ACC112 (cell line): ENCODE measurements at regions not wholly inside any gene's neighbourhood (a gene's known extent, or its start where the extent isn't known, plus 50 kb on each side); places are given as distances from the start of the nearest gene placed in this dataset.
"Not testable (repeated sequence)": the region's sequence is repeated elsewhere in the genome, so short reads cannot be mapped to it uniquely, and the experiment has no call there.

Experiments
- H2AFZ ChIP-seq: fragments of 200-600 bp; sonication (generic); one replicate; pipeline ENCODE4 v1.6.0; 2017; ENCODE audit warnings: antibody characterized with exemption, low read length; ENCODE audit not compliant: unreplicated experiment
- H3K27ac ChIP-seq: fragments of 200-600 bp; sonication (generic); 2 replicates; pipeline ENCODE4 v1.5.1; 2014; ENCODE audit warnings: low read depth, mild to moderate bottlenecking, antibody characterized with exemption, low read length, moderate library complexity
- H3K27me3 ChIP-seq: fragments of 200-600 bp; sonication (generic); 2 replicates; pipeline ENCODE4 v1.6.1; 2014; ENCODE audit warnings: mild to moderate bottlenecking, antibody characterized with exemption, low read length, moderate library complexity, mixed read lengths; ENCODE audit not compliant: insufficient read depth
- H3K36me3 ChIP-seq: fragments of 200-600 bp; sonication (generic); 2 replicates; pipeline ENCODE4 v1.6.1; 2016; ENCODE audit warnings: mild to moderate bottlenecking, antibody characterized with exemption, low read length, moderate library complexity, mixed read lengths; ENCODE audit not compliant: insufficient read depth
- H3K4me1 ChIP-seq: fragments of 200-600 bp; sonication (generic); one replicate; pipeline ENCODE4 v1.6.1; 2016; ENCODE audit warnings: low read length, mixed read lengths; ENCODE audit not compliant: insufficient read depth, unreplicated experiment, control insufficient read depth
- H3K4me3 ChIP-seq: fragments of 200-600 bp; sonication (generic); 2 replicates; pipeline ENCODE4 v1.5.1; 2014; ENCODE audit warnings: mild to moderate bottlenecking, low read depth, low read length
- H3K79me2 ChIP-seq: fragments of 200-600 bp; sonication (generic); one replicate; pipeline ENCODE4 v1.6.0; 2016; ENCODE audit warnings: low read length; ENCODE audit not compliant: control insufficient read depth, unreplicated experiment, insufficient read depth

- Histone ChIP-seq H3K36me3 (no peaks in the 10 kb centered on the region), H3K27ac (no peak overlapping the region), H3K4me3 (no peak overlapping the region), H3K4me1 (no peaks in the 10 kb centered on the region), H3K27me3 (no peaks in the 10 kb centered on the region), H2AFZ (no peak overlapping the region), H3K79me2 (no peaks in the 10 kb centered on the region)
Observed at GRCh38 chr2:52416340-52416739, 1351.3 kb upstream of the CHAC2 start.

GRCh38 chr2:52414561-52415295 is 1352.9 kb upstream of the CHAC2 start:
- H3K79me2 ChIP-seq: no peaks in the 10 kb centered on the region
- no peaks in the 10 kb centered on the region for H3K36me3 ChIP-seq
- H2AFZ ChIP-seq: no peak overlapping the region
- H3K4me1 ChIP-seq: no peaks in the 10 kb centered on the region
- H3K27me3 ChIP-seq: no peaks in the 10 kb centered on the region
- H3K27ac ChIP-seq: no peak overlapping the region
- no peak overlapping the region for H3K4me3 ChIP-seq

DNA sequence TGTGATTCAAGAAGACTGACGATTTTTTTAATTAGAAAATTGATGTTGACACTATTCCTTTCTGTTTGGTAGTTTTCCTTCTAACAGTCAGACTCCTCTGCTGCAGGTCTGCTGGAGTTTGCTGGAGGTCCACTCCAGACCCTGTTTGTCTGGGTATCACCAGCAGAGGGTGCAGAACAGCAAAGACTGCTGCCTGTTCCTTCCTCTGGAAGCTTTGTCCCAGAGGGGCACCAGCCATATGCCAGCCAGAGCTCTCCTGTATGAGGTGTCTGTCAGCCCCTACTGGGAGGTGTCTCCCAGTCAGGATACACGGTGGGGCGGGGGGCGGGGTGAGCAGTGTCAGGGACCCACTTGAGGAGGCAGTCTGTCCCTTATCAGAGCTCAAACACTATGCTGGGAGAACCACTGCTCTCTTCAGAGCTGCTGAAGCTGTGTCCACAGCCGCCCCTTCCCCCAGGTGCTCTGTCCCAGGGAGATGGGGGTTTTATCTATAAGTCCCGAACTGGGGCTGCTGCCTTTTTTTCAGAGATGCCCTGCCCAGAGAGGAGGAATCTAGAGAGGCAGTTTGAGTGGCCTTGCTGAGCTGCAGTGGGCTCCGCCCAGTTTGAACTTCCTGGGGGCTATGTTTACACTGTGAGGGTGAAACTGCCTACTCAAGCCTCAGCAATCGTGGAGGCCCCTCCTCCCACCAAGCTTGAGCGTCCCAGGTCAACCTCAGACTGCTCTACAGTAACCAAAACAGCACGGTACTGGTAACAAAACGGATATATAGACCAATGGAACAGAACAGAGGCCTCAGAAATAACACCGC is 1358.1 kb upstream of the CHAC2 start:
- not testable (repeated sequence) for H3K27me3 ChIP-seq, H3K36me3 ChIP-seq, H3K79me2 ChIP-seq, H2AFZ ChIP-seq, H3K27ac ChIP-seq, H3K4me1 ChIP-seq, H3K4me3 ChIP-seq

- Histone ChIP-seq H2AFZ (no peak overlapping the region), H3K36me3 (no peaks in the 10 kb centered on the region), H3K4me3 (no peak overlapping the region), H3K27ac (no peak overlapping the region), H3K27me3 (no peaks in the 10 kb centered on the region), H3K4me1 (no peaks in the 10 kb centered on the region), H3K79me2 (no peaks in the 10 kb centered on the region)
Observed at GRCh38 chr2:52405980-52406379, 1361.6 kb upstream of the CHAC2 start.

GRCh38 chr2:52404866-52405265 is 1362.7 kb upstream of the CHAC2 start:
- Histone ChIP-seq H3K27me3 (no peaks in the 10 kb centered on the region), H3K27ac (no peak overlapping the region), H3K4me1 (no peaks in the 10 kb centered on the region), H3K79me2 (no peaks in the 10 kb centered on the region), H3K36me3 (no peaks in the 10 kb centered on the region), H3K4me3 (peak overlapping the region; percentile 42; the same call in 1 of the 2 replicates), H2AFZ (peak overlapping the region; percentile 98)

DNA sequence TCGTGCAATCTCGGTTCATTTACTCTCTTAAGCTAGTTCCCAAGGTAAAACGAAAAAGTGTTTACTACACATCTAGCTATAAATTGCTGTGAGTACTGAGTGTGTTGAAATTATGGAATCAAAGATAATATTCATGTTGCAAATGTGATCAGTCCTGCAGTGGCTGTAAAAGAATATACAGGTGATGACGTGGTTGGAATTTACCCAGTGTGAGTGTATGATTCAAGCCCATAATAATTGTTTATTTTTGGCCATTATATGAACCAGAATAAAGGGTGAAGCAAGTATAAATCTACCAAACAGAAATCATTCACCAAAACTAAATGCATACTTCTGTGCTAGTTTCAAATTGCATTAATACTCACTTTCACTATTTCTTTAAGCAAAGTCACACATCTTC is 1363.6 kb upstream of the CHAC2 start:
- Histone ChIP-seq H3K79me2 (no peaks in the 10 kb centered on the region), H3K27ac (no peak overlapping the region), H3K27me3 (no peaks in the 10 kb centered on the region), H3K4me1 (no peaks in the 10 kb centered on the region), H3K4me3 (no peak overlapping the region), H3K36me3 (no peaks in the 10 kb centered on the region), H2AFZ (no peak overlapping the region)

GRCh38 chr2:52402128-52402527 is 1365.5 kb upstream of the CHAC2 start:
- Histone ChIP-seq H3K4me3 (no peak overlapping the region), H3K4me1 (no peaks in the 10 kb centered on the region), H3K27me3 (no peaks in the 10 kb centered on the region), H2AFZ (no peak overlapping the region), H3K27ac (no peak overlapping the region), H3K79me2 (no peaks in the 10 kb centered on the region), H3K36me3 (no peaks in the 10 kb centered on the region)

GRCh38 chr2:52396836-52397235 is 1364.9 kb upstream of the NRXN1 start:
- H2AFZ ChIP-seq: peak overlapping the region; percentile 29
- peaks cover 11% of the 10 kb centered on the region for H3K4me1 ChIP-seq
- H3K36me3 ChIP-seq: no peaks in the 10 kb centered on the region
- no peak overlapping the region for H3K4me3 ChIP-seq
- H3K79me2 ChIP-seq: no peaks in the 10 kb centered on the region
- no peak overlapping the region for H3K27ac ChIP-seq
- no peaks in the 10 kb centered on the region for H3K27me3 ChIP-seq

GRCh38 chr2:52395912-52396311 is 1364.0 kb upstream of the NRXN1 start:
- Histone ChIP-seq H3K27me3 (no peaks in the 10 kb centered on the region), H3K27ac (no peak overlapping the region), H3K4me1 (peaks cover 11% of the 10 kb centered on the region), H3K79me2 (no peaks in the 10 kb centered on the region), H3K4me3 (0 out of 2 replicates have a peak overlapping the region, but pooled peaks have one; percentile 18), H3K36me3 (no peaks in the 10 kb centered on the region), H2AFZ (no peak overlapping the region)

- no peaks in the 10 kb centered on the region for H3K27me3 ChIP-seq
- peak overlapping the region; percentile 12 for H2AFZ ChIP-seq
- no peaks in the 10 kb centered on the region for H3K79me2 ChIP-seq
- H3K27ac ChIP-seq: no peak overlapping the region
- peaks cover 11% of the 10 kb centered on the region for H3K4me1 ChIP-seq
- no peaks in the 10 kb centered on the region for H3K36me3 ChIP-seq
- no peak overlapping the region for H3K4me3 ChIP-seq
Observed at GRCh38 chr2:52391621-52392020, 1359.7 kb upstream of the NRXN1 start.

DNA sequence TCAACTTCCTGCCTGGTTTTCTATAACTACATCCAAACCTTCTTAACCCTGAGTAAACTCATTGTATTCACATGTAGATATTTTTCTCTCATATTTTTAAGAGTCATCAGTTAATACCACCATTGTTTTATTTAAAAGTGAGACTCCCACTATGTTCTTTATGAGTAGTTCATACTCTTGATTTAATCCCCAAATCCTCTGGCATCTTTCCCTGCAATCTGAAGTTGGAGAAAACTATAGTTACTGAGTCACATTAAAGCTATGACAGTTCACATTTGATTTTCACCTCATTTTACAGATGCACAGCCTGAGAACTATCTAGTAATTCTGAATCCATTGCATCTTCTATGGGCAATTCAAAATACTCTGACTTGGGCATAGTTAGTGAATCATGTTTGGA is 1358.7 kb upstream of the NRXN1 start:
- H3K27me3 ChIP-seq: no peaks in the 10 kb centered on the region
- H3K79me2 ChIP-seq: no peaks in the 10 kb centered on the region
- no peak overlapping the region for H2AFZ ChIP-seq
- H3K4me1 ChIP-seq: peaks cover 5% of the 10 kb centered on the region
- H3K4me3 ChIP-seq: no peak overlapping the region
- no peak overlapping the region for H3K27ac ChIP-seq
- no peaks in the 10 kb centered on the region for H3K36me3 ChIP-seq
